ENCODE measurements at regions not wholly inside any gene's neighbourhood (a gene's known extent, or its start where the extent isn't known, plus 50 kb on each side); places are given as distances from the start of the nearest gene placed in this dataset.
"Not testable (repeated sequence)": the region's sequence is repeated elsewhere in the genome, so short reads cannot be mapped to it uniquely, and the experiment has no call there.

DNA sequence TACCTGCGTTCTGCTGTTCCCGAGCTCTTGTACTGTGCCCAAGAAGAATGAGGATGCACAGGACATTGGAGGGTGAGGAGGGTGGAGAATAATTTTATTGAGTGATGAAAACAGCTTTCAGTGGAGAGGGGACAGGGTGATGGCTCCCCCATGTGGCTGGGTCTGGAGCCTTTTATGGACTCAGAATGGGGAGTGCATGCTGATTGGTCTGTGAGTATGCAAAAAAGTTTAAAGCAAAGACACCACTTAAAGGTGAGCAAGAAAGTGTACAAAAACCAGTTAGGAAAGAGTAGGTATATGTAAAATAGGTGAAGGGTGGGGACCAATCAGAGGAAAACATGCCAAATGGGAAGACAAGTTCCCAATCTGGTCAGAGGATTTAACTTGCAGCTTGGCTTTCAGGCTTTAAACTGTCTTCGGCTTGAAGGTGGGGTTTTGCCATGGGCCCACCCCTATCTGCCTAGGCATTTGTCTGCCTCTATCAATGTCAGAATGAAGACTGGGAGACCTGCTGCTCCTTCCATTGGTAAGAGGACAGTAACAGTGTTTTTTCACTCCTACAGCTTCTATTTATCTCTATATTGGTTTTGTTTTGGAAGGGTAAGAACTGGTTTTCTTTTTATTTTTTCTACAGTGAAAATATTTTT lies 118.0 kb upstream of the RAI14 start:
- DNase-seq, result peak; percentile 57

DNA sequence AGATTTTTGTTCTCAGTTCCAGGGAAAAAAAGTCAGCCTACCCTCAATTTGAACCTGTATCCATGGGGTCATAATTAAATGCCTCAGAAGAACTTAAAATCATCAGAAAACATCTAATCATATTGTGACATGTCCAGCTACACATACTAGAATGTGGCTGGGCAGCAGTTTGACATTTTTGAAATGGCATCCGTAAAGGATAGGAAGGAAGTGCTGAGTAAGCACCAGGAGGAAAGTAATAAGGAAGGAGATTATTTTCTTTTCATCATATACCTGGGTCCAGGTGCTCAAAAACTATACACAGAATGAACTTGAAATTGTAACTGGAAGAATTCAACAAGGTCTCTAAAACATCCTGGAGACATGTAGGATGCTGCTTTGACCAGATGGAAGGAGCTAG lies 116.9 kb upstream of the RAI14 start:
- DNase-seq, result no peak

- DNase-seq, result no peak
These were observed 115.1 kb upstream of the RAI14 start for GRCh38 chr5:34541067-34541466.

- no peak for DNase-seq
These were observed 113.3 kb upstream of the RAI14 start for GRCh38 chr5:34542818-34543217.

DNA sequence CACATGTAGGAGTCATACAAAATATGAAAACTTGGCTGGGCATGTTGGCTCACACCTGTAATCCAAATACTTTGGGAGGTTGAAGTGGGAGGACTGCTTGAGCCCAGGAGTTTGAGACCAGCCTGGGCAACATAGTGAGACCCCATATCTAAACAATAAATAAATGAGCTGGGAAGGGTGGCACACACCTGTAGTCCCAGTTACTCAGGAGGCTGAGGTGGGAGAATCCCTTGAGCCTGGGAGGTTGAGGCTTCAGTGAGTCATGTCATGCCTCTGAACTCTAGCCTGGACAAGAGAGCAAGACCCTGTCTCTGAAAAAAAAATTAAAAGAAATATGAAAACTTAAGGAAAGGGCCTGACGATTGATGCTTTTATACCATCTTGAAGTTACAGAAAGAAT lies 112.4 kb upstream of the RAI14 start:
- DNase-seq, result no peak

DNA sequence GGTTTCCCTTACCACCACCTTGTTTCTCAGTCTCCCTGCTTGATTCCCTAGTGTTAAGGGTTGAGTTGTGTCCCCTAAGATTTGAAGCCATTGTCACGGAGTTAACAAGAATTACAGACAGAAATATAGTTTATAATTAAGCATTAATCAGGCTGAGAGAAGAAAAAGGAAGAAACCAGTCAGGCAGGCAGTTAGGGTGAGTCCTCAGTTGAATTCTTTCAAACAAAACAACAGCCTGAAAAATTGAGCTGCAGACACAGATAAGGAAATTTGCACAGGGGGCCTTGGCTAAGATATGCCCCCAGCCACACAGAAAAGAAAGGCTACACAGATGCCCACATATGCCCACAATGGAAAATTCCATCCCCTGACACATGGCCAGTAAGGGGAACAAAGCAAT lies 111.7 kb upstream of the RAI14 start:
- no peak for DNase-seq

DNA sequence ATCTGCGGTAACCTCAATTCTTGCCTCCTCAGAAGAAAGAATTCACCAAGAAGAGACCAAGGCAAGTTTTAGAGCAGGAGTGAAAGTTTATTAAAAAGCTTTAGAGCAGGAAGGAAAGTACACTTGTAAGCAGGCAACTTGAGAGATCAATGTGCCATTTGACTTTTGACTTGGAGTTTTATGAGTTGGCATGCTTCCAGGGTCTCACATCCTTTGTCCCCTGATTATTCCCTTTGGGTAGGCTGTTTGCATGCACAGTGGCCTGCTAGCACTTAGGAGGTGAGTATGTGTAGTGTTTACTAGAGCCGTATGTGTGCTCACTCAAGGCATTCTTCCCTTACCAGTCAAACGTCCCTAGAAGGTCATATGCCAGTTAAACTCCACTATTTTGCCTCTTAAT lies 111.0 kb upstream of the RAI14 start:
- DNase-seq, result no peak

- no peak for DNase-seq
These were observed 110.5 kb upstream of the RAI14 start for GRCh38 chr5:34545626-34546025.

DNA sequence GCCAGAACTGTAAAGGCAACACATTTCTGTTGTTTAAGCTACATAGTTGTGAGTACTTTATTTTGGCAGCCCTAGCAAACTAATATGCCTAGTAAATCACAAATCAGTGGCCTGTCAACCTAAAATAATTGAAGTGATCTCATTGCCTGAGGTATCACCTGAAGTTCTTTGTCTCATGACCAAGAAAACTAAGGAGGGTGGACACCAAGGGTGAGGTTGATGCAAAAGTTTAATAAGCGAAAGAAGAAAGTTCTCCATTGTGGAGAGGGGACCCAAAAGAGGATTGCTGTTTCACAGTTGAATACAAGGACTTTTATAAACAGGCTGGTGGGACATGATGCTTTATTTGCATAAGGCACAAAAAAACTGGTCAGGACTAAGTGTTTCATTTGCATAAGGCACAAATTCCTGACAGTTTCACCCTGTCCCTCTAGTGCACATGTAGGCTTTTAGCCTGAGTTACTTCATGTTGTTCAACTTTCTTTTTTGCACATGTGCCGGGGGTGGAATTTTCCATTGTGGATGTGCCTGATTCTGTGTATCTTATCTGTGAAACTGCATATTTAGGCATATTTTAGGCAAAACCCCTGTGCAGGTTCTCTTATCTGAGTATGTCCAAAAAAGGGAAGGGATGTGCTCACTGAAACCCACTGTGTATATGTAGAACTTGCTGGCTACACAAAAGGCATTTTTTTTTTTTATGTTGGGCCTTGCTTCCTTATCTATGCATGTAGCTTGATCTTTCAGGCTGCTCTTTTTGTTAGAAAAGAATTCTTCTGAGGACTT lies 108.6 kb upstream of the RAI14 start:
- DNase-seq, result no peak

- DNase-seq, result no peak
These were observed 108.1 kb upstream of the RAI14 start for GRCh38 chr5:34548086-34548403.

DNA sequence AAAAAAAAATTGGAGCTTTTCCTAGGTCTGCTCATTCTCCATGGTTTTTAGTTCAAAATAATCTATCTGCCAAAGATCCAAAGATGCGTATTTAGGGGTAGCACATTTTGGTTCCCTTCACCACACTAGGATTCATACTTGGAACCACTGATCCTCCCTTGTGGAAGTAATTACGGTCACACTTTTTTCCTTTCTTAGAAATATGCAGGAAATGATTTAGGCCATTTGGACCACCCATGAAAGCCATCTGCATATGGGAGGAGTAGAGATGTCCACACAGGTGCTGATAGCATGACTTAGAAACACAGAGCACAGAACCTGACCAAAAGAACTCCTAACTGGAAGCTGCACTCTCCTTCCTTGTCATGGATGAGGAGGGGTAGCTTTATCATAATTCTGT lies 105.9 kb upstream of the RAI14 start:
- no peak for DNase-seq

DNA sequence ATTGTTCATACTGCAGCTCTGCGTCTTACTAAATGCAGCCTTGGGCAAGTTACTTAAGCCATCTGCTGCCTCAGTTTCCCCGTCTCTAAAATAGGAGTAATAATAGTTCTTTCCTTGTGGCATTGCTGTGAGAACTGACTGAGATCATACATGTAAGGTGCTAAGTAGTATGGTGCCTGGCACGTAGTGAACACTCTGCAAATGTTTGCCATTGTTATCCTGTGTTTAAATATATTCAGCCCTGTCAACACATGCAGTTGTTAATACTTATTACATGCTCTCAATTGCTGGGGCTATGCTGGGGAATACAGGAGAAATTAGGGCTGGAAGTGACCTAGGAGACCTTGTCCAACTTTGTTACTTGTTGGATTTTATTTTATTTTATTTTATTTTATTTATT lies 105.2 kb upstream of the RAI14 start:
- DNase-seq, result no peak

DNA sequence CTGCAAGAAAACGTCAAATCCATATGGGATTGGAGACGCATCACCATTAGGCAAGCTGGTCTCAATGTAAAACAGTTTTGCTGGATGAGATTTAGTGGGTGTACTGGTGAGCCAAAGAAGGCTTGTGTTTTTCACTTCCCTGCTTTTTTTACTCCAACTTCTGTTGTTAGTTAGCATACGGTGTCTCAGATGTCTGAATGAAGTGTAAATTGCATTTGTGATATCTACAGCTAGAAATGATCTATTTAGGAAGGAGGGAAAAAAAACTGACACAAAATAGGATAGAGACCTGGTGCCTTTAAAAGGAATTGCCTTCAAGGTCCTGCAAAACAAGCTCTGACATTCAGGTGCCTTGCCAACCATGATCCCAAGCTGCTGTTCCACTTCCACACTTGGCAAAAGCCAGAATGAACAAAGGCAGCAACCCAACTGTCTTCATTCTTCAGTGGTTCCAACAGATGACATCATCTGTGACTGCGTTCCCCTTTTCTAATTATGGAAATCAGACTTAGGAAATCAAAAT lies 104.2 kb upstream of the RAI14 start:
- no peak for DNase-seq

DNA sequence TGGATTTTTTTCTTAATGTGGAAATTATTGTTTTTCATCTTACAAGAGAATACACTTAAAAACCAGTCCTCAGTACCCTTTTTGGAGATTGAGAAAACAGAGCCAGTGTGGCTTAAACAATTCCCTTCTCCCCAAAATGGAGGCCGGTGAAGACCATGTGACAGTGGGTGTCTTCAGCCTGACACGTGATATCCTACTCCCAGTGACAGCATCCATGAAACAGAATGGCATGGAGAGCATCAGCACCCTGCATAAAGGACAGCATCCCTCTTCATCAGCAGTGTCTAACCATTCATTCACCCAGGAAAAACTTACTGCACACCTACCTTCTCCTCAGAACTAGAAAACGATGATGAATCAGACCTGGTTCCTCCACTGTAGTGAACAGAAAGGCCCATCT lies 103.4 kb upstream of the RAI14 start:
- DNase-seq, result no peak

DNA sequence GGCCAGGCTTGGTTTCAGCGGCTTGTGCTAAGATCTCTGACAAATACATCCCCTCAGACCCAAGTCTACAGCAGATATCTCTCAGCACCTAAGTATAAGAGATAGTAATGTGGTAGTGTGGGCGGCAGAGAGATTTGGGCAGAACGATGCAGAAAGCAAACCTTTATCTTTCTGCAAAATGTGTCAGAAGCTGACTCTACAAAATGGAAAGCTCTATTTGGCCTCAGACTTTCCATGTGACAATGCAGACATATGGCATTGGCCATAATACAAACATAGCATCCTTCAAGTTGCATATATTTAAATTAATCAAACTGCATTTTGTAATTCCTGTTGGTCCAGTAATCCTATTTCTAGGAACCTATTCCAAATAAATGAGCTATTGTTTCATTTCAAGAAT lies 102.5 kb upstream of the RAI14 start:
- DNase-seq, result no peak

- no peak for DNase-seq
These were observed 101.5 kb upstream of the RAI14 start for GRCh38 chr5:34554641-34555040.

DNA sequence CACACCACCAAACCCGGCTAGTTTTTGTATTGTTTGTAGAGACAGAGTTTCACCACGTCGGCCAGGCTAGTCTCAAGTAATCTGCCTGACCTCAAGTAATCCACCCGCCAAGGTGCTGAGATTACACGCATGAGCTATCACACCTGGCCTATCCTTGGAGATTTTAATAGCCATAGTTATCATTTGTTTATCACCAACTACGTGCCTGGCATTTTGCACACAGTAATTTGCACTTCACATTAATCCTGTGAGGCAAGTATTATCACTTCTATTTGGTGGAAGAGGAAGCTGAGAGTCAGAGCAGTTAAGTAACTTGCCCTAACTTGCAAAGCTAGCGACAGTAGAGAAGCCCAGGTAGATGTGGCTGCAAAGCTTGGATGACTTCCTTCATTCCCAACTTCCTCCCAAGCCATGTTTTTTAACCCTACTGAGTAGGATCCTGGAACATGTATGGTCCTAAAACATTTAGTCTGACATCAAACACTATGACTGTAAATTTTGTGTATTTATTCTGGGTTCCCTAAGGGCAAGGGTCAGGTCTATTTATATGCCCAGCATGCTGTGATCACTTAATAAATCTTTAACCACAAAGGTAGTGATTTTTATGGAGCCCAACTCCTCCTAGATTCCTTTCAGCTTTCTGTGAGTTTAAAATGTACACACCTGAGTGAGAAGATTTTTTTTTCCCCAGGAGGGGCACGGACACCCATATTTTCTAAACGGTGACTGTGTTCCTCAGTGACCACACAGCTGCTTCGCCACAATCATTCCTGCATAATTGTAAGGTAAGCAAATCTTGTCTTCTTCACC lies 100.2 kb upstream of the RAI14 start:
- DNase-seq, result no peak

DNA sequence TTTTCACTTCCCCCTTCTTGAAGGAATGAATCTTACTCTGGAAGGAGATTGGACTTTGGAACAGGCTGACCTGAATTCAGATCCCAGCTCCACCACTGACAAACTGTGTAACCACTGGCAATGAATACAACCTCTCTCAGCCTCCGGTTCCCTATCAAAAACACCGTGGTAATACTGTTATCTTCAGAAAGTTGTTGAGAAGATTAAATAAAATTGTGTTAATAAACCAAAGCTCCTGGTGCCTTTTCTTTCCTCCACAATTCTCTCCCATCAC lies 99.7 kb upstream of the RAI14 start:
- DNase-seq, result no peak

DNA sequence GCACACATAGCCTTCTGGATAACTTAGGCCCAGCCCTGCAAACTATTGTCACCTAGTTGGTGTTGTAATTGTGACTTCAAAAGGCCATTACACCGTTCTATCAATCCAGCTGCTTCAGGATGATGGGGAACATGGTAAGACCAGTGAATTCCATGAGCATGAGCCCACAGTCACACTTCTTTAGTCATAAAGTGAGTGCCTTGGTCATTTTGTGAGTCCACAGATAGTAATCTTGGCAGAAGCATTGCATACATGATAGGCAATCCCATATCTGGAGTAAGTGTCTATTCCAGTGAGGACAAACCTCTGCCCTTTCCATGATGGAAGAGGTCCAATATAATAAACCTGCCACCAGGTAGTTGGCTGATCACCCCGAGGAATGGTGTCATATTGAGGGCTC lies 94.5 kb upstream of the RAI14 start:
- DNase-seq, result not testable (repeated sequence)

GRCh38 chr5:34562791-34563190 lies 93.3 kb upstream of the RAI14 start:
- no peak for DNase-seq

DNA sequence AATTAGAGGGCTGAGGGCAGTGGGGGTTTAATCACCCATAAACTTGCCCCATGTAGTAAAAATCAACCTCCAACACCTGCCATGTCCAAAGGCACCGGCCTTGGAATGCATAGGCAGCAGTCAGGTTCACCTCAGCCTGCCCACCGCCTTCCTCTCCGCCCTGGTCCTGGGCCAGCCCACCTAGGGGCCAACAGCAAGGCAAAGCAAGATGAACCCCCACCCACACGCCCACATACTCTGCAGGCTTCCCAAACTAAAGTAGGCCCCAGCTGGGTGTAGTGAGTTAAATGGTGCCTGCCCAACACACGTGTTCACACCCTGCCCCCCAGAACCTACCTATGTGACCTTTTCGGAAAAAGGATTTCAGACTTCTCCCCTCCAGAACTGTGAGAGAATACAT lies 92.9 kb upstream of the RAI14 start:
- DNase-seq, result no peak

DNA sequence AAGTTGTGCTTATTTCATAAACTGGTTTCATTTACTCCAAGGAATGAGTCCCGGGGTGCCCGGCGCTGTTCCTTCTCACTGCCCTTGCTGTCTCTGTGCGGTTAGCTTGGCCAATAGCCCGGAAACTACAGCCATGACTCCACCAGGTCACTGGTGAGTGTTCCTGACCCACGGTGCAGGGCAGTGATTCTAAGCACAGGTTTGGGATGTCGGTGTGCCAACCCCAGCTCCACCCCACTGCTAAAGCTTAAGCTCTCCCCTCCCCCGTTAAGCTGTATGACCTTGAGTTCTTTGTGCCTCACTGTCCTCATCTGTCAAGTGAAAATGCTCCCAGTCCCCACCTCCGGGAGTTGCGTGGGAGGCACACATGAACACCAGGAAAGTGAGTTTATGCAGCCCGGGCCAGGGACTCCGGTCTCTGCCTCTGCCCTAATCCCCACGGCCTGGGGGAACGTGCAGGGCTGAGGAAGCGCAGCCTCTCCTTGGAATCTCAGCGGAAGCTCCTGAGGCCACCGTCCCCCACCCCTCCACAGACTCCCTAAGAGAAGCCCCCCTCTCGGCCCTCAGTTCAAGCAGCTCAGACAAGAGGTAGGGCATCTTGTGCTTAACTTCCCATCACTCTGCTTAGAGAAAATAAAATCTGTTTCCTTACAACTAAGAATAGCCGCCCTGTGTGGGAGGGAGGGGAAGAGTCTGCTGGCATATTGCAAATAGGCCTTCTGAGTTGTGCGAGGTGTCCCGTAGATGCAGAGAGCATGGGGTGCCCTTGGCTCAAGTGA lies 92.0 kb upstream of the RAI14 start:
- no peak for DNase-seq

DNA sequence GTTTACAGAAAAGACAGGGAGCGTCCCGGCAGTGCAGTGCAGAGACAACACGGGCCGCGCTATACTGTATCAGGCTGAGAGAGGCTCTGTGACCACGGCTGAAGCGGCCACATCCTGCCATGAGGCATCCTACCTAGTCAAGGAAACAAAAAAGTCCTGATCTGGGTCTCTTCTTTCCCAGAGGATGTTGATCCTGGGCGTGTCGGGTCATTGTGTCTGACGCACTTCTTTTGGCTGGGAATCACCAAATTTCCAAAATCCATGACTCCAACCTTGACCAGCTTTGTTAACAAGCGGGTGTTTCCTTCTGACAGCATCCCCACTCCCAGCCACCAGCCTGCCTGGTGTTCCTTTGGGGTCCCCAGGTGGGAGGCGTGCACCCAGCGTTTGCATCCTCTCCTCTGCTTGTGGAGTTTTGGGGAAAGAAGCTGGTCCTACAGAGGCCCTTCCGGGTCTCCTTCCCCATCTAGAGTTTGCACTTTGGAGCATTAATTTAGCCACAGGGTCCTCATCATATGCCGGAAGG lies 91.4 kb upstream of the RAI14 start:
- no peak for DNase-seq

Data from suppressor macrophage treated with lipopolysaccharide for 4 hours (primary cell).